ENCODE measurements at regions not wholly inside any gene's neighbourhood (a gene's known extent, or its start where the extent isn't known, plus 50 kb on each side); places are given as distances from the start of the nearest gene placed in this dataset.

GRCh38 chr10:131689954-131690757, 210.7 kb upstream of the PPP2R2D start:
- H3K9me3 ChIP-seq (ENCODE audit: control insufficient read depth, insufficient read depth, low read length): no peaks in the 10 kb centered on the region
- H3K36me3 Mint-ChIP-seq: no peaks in the 10 kb centered on the region
- H3K36me3 ChIP-seq (ENCODE audit: control insufficient read depth, insufficient read depth, low read length): no peaks in the 10 kb centered on the region
- 84% methylated on average over 15 of the region's 15 CpGs for WGBS (ENCODE audit: insufficient coverage)
- TF ChIP-seq CTCF (IDR thresholded peaks at IDR 0.05): no peak
- ATAC-seq: no peak
- H3K4me1 ChIP-seq (ENCODE audit: control insufficient read depth, insufficient read depth, low read length): no peaks in the 10 kb centered on the region
- H3K4me3 ChIP-seq (ENCODE audit: low read length): no peak overlapping the region
- no peaks in the 10 kb centered on the region for H3K4me1 Mint-ChIP-seq
- DNase-seq: no peak
- H3K9me3 Mint-ChIP-seq: no peaks in the 10 kb centered on the region
- peaks cover 0 to 7% of the 10 kb centered on the region in 2 donors for H3K27me3 Mint-ChIP-seq (ENCODE audit: low read depth in 2 of 2)
- no peak overlapping the region for H3K27ac ChIP-seq (ENCODE audit: low read length)
- intact Hi-C loops (cut with micrococcal nuclease): no loop called here
- H3K27ac Mint-ChIP-seq: no peak overlapping the region
- no peak overlapping the region for H3K4me3 Mint-ChIP-seq
- no peaks in the 10 kb centered on the region for H3K27me3 ChIP-seq (ENCODE audit: control insufficient read depth, insufficient read depth, low read length)

DNA sequence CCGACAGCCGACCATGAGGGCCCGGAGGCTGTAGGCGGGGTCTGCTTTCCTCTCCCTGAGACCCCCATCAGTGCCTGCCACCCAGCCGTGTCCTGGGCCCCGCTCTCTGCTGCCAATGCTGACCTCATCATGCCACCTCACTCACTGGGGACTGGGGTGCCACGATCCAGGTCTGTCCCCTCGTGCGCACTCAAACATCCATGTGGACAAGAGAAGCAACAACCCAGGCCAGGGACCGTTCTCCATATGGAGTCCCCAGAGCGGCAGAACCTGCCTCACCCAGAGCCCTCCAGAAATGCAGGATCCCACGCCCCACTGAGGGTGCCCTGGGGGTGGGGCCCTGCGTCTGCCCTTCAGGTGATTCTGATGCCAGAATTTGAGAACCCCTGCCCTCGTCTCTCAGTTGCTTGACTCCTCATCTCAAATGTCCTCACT, 210.0 kb upstream of the PPP2R2D start:
- no peak for TF ChIP-seq CTCF (IDR thresholded peaks at IDR 0.05)
- H3K27me3 Mint-ChIP-seq (ENCODE audit: low read depth in 2 of 2): peaks cover 0 to 7% of the 10 kb centered on the region in 2 donors
- H3K9me3 ChIP-seq (ENCODE audit: control insufficient read depth, insufficient read depth, low read length): no peaks in the 10 kb centered on the region

DNA sequence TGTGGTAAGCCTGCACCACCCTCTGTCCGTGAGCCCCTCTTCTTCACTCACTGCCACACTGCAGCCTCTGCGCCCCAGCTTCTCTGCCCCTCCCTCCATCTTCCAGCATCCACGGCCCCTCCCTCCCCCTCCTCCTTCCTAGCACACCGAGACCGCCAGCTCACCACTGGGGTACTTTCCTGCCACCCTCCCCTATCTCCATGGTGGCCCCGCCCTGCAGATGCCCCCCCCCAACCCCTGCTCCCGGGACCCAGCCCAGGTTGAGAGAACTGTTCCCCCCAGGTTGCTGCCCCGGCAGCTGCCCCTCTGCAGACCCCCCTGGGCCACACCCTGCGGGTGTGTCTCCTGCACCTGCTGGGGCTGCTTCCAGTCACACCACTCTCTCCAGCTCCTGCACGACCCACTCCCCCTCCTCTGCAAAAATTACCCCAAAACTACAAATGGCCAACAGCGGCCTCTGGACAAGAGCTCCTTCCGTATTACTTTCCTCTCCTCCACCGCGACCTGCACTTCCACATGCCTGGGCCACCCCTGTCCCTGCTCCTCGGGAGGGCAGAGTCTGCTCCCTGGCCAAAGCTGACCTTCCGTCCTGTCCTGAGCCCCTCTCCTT, 209.2 kb upstream of the PPP2R2D start:
- Mint-ChIP-seq H3K9me3 (no peaks in the 10 kb centered on the region), H3K36me3 (no peaks in the 10 kb centered on the region), H3K4me1 (no peaks in the 10 kb centered on the region), H3K27me3 (ENCODE audit: low read depth in 2 of 2) (peaks cover 0 to 7% of the 10 kb centered on the region in 2 donors), H3K4me3 (no peak overlapping the region), H3K27ac (no peak overlapping the region)
- Histone ChIP-seq H3K9me3 (ENCODE audit: control insufficient read depth, insufficient read depth, low read length) (no peaks in the 10 kb centered on the region), H3K4me1 (ENCODE audit: control insufficient read depth, insufficient read depth, low read length) (no peaks in the 10 kb centered on the region), H3K36me3 (ENCODE audit: control insufficient read depth, insufficient read depth, low read length) (no peaks in the 10 kb centered on the region), H3K4me3 (ENCODE audit: low read length) (no peak overlapping the region), H3K27ac (ENCODE audit: low read length) (no peak overlapping the region), H3K27me3 (ENCODE audit: control insufficient read depth, insufficient read depth, low read length) (no peaks in the 10 kb centered on the region)
- ATAC-seq (no peak), DNase-seq (no peak)
- TF ChIP-seq CTCF (IDR thresholded peaks at IDR 0.05): no peak
- intact Hi-C loops (cut with micrococcal nuclease): no loop called here
- 84% methylated on average over 16 of the region's 16 CpGs for WGBS (ENCODE audit: insufficient coverage)

More for the DNA sequence above, 210.0 kb upstream of the PPP2R2D start:
- Mint-ChIP-seq H3K27ac (no peak overlapping the region), H3K36me3 (no peaks in the 10 kb centered on the region), H3K4me3 (no peak overlapping the region), H3K4me1 (no peaks in the 10 kb centered on the region), H3K9me3 (no peaks in the 10 kb centered on the region)
- Histone ChIP-seq H3K27ac (ENCODE audit: low read length) (no peak overlapping the region), H3K4me1 (ENCODE audit: control insufficient read depth, insufficient read depth, low read length) (no peaks in the 10 kb centered on the region), H3K36me3 (ENCODE audit: control insufficient read depth, insufficient read depth, low read length) (no peaks in the 10 kb centered on the region), H3K4me3 (ENCODE audit: low read length) (no peak overlapping the region), H3K27me3 (ENCODE audit: control insufficient read depth, insufficient read depth, low read length) (no peaks in the 10 kb centered on the region)
- 90% methylated on average over 14 of the region's 14 CpGs for WGBS (ENCODE audit: insufficient coverage)
- no peak for DNase-seq
- intact Hi-C loops (cut with micrococcal nuclease): no loop called here
- ATAC-seq: no peak

Data from natural killer cell (primary cell).